Nucleus accumbens (tissue), 56 donors: ENCODE measurements at regions not wholly inside any gene's neighbourhood (a gene's known extent, or its start where the extent isn't known, plus 50 kb on each side); places are given as distances from the start of the nearest gene placed in this dataset.
"Not testable (repeated sequence)": the region's sequence is repeated elsewhere in the genome, so short reads cannot be mapped to it uniquely, and the experiment has no call there.

ENCODE experiments used
- DNase-seq, 56 donors: peaks; one replicate each; lab custom pipeline; 2025; lab: John Stamatoyannopoulos, UW

DNA sequence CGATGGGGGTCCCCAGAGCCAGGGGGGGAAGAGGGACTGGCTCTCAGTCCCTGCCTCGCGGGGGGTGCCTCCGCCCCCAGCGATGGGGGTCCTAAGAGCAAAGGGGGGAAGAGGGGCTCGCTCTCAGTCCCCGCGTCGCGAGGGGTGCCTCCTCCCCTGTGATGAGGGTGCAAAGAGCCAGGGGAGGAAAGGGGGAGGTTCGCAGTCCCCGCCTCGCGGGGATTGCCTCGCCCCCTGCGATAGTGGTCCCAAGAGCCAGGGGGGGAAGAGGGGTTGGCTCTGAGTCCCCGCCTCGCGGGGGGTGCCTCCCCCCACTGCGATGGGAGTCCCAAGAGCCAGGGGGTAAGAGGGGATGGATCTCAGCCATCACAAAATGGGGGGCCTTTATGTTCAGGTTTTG is 168.5 kb downstream of the ATP6V0E2 start:
- not testable (repeated sequence) for DNase-seq

DNA sequence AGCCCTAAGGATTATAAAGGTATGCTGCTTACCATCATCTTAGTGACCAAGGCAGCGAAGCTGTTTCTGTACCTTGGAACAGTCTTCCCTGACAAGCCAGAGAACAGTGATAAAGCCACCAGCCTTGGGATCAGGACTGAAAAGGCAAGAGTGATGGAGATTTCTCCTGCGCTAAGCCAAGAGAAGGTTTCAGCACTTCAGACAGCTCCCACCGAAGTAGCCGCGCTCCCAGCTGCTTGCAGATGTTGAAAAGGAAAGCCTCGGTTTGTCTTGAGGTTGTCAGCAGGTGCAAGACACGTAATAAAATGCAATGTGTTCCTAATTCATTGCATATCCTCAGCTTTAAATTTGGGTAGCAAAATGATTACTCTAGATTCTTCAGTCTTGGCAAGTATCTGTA is 171.0 kb downstream of the ATP6V0E2 start:
- DNase-seq: not testable (repeated sequence)

- not testable (repeated sequence) for DNase-seq
These were observed 171.8 kb downstream of the ATP6V0E2 start for GRCh38 chr7:150045596-150045995.

DNA sequence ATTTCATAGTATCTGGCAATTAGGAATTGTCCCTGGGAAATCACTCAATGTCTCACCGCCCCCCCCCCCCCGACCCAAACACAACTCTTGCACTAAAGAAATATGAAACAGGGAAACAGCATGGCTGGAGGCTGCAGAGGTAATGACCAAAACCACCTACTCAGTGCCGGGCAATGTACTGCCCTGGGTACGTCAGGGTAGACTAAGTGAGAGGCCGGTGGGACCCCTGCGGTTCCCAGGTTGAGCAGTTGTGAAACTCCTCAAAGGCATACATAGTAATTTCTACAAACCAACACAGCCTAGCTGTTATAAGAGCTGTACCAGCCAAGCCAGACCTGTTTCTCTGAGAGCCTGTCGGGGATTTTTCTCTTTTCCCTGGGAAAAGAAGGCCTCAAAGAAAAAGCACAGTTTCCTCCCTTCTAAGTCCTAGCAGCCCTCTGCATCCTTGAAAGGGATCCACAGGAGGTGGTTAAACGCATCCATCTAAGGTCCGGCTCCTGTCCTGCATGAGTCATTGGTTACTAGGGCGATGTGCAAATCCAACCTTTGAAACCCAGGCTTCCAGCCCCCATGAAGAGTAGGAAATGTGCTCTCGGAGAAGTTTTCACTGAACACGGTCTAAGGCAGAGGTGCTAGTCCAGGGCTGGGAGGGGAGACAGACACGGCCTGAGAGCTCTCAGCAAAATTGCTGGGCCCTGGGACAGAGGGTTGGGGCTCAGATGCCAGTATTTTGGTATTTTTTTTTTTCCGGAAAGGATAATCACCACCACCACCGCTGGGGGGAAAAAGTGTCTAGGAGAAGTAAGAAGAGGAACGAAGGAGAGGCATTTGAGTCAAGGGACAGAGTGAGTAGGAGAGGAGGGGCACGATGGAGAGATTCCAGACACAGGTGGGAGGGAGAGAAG is 172.8 kb downstream of the ATP6V0E2 start:
- not testable (repeated sequence) for DNase-seq

DNA sequence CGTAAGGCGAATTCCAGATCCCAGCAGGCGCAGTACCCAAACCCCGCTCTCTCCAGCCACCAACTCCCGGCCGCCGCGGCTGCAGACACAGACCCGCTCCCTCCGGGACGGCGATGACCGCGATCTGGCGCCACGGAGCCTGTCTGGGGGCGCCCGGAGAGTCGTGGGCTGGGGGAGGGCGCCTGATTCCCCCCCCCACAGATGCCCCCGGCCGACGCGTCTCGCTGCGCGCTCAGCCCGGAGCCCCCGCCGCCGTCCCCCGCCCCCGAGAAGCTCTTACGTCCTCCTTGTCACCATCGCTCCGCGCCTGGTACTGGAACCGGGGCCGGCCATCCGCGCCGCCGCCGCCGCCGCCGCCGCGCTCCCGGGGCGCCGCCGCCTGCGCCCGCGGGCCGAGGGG is 173.6 kb downstream of the ATP6V0E2 start:
- peak in 16 of 56 donors; percentile 8 to 48 (median 22) for DNase-seq

GRCh38 chr7:150047772-150048171 is 174.0 kb downstream of the ATP6V0E2 start:
- DNase-seq: peak in 7 of 56 donors; percentile 7 to 43 (median 27)

GRCh38 chr7:150048244-150049011 is 174.7 kb downstream of the ATP6V0E2 start:
- DNase-seq: peak in 9 of 56 donors; percentile 4 to 42 (median 26)

GRCh38 chr7:150049012-150049655 is 175.4 kb downstream of the ATP6V0E2 start:
- DNase-seq: peak in 31 of 56 donors; percentile 11 to 76 (median 40)

GRCh38 chr7:150053396-150053795 is 179.6 kb downstream of the ATP6V0E2 start:
- DNase-seq: not testable (repeated sequence)

GRCh38 chr7:150054242-150054641 is 180.5 kb downstream of the ATP6V0E2 start:
- DNase-seq: not testable (repeated sequence)

DNA sequence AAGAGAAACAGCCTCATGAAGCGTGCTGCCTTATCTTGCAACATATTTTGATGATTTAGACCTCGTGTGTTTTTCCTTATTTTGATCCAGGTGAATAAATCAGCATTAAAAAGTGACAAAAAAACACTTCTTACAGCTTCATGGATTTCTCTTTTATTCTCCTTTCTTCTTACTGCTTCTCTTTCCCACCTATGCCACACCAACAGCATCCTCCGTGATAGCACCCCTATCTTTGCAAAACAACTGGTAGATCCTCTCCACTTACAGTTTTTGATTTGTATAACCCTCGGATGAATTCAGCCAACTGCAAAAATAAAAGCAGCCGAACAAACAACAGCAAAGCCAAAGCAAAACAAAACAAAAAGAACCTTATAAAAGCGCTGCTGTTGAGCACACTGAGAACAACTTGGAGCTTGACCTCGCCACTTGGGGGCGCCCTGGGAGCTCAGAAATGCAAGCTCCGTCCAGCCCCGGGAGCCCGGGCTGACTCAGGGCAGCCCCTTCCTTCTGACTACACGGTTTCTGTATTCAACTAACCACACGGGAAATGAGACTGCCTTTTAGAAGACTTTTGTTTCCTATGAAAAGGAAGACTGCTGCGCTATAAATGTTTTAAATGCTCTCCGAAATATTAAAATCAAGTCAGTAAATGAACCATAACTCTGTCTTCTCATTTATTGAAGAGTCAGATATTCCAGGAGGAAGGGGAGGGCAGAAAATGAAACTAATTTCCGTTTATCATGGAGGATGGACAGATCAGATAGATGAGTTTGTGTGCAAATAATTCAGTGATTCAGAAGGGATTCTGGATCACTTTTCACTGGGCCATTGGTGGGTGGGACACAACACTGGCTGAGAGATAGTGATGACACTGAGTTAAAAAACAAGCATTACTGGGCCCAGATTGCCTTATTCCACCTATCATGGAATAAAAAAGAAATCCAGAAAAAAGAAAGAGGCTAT is 186.8 kb downstream of the ATP6V0E2 start:
- DNase-seq: not testable (repeated sequence)

DNA sequence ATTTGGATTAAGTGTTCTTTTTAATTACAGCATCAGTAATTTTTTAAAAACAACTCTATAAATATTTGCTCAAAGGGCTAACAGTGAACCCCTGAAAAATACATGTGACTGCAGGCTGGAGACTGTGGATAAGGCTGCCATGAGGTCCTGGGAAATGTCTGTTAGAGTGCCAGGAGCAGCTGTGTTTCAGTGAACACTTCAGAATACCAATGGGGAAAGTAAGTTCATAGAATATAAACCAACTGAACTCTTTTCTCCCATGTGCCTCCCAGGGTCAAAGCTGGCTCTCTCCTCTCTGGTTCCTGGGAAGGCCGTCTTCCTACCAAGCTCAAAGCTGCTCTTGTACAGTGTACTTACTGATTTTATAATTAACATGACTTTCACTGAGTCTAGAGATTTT is 189.4 kb downstream of the ATP6V0E2 start:
- peak in 2 of 56 donors; percentile 2 to 12 for DNase-seq

DNA sequence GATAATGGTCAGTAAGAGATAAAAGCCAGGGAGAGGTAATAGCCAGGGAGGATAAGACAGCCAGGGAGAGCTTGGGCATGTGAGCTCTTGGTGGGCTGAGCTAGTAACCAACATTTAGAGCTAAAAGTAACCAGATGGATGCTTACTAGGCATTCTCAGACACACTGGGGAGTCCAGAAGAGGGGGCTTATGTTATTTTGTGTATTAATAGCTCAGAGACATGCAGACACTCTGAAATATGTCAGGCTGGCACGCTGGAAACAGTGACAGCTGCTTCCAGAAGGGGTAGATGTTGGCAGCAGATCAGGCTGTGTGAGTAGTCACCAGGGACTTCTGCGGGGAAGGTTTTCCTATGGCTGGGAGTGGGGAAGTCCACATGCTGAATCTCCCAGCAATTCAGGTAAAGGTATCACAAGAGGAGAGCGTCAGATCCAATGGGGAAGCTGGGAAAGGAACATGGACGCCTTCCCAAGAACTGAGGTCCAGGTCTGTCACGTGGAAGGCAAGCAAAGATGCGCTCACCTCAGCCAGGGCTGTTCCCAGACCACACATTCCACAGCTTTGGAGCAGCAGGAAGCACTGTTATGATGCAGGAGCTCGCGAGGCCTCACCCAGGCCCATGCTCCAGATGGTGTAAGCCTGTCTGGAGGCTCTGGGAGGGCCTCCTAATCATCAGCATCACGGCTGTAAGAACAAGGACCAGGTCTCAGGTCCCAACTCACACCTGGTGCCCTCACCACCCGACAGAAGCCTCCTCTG is 196.0 kb downstream of the ATP6V0E2 start:
- DNase-seq: not testable (repeated sequence)

- DNase-seq: not testable (repeated sequence)
These were observed 203.8 kb downstream of the ATP6V0E2 start for GRCh38 chr7:150077543-150077942.

DNA sequence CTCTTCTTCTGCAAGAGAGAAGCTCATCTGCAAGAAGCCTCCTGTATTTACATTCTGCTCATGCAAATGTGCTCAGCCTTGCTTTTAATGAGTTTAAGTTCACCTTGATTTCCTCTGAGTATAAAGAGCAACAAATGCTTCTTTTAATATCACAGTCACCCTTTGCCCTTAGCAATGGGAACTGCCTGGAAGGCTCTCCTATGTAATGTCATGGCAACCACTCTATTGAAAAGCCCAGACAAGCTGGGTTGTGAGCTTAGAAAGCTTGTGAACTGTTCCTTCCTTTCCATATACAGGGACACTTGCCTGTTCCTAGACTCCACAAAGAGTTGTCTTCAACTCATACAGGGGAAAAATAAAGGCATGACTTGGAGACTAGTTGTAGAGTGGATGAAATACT is 208.1 kb downstream of the ATP6V0E2 start:
- not testable (repeated sequence) for DNase-seq

DNA sequence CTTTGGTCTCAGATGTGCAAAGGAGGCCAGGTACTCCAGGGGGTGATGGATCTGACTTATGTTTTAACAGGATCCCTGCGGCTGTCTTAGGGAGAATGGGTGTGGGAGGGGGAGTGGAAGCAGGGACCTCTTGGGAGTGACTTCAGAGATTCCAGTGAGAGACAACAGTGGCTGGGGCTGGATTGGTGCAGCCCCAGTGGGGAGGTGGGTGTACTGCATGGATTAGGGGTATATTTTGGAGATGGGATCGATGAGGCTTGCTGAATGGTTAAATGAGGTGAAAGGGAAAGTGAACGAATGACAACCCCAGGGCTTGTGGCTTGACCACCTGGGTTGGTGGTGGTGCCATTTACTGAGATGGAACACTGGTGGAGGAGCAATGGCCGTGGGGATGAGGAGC is 211.0 kb downstream of the ATP6V0E2 start:
- DNase-seq: not testable (repeated sequence)

DNA sequence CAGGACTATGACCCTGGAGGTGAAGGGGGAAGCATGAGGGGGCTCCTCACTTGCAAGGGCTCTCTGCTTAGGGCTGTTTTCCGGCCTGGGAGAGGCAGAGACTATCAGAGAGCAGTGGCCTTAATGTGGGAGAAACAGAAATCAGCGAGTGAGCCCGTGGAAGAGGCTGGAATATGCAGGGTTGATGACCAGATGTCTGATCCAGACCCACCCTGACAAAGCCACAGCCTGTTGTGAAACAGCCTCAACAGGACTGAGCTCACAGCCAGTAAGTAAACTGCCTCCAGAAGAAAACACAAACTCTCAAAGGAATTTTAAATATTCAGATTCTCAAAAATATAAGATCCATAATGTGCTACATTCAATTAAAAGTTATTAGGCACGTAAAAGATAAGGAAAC is 213.7 kb downstream of the ATP6V0E2 start:
- DNase-seq: not testable (repeated sequence)

DNA sequence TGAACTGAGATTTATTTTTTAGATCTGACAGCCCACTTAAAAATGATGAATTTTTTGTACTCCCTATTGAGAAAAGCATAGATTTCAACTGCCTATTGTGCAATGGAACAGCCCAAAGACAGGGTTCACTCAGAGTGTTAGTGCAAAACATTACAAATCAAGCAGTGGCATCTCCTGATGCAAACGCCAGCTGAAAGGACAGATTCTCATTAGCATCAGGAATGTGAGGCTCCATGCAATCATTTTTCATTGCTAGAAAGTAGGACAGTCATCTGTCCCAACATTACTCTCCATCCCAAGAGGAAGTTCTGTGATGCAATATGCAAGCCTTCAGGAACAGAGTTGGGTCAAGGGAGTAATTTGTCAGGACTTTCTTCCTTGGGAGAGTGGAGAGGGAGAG is 215.4 kb downstream of the ATP6V0E2 start:
- DNase-seq: not testable (repeated sequence)

GRCh38 chr7:150090776-150091175 is 217.0 kb downstream of the ATP6V0E2 start:
- not testable (repeated sequence) for DNase-seq
